HEK293T (cell line): ENCODE measurements at regions not wholly inside any gene's neighbourhood (a gene's known extent, or its start where the extent isn't known, plus 50 kb on each side); places are given as distances from the start of the nearest gene placed in this dataset.

Experiments used
- CTCF ChIA-PET: fragments of 350-600 bp; formaldehyde crosslinking; extraction: SDS; loops from one replicate; lab custom pipeline; 2021; ENCODE audit warnings: antibody characterized with exemption, inconsistent platforms; lab: Yijun Ruan, JAX
- POLR2A ChIA-PET: fragments of 350-600 bp; formaldehyde crosslinking; extraction: SDS; loops from one replicate; lab custom pipeline; 2020; ENCODE audit warnings: antibody characterized with exemption, inconsistent platforms; lab: Yijun Ruan, JAX
- DNase-seq: peaks from one replicate; pipeline ENCODE4 v3.0.0; 2012; ENCODE audit warnings: mixed read lengths; ENCODE audit errors: extremely low spot score
- ARNT ChIP-seq: fragments of 450-650 bp; IDR thresholded peaks from 2 replicates; pipeline ENCODE4 v1.6.1; 2017; ENCODE audit warnings: mild to moderate bottlenecking
- BHLHE40 ChIP-seq: fragments of 450-650 bp; IDR thresholded peaks from 2 replicates; pipeline ENCODE4 v1.6.1; 2016; ENCODE audit warnings: mild to moderate bottlenecking, moderate library complexity, borderline replicate concordance
- CTBP1 ChIP-seq: fragments of 450-650 bp; IDR thresholded peaks from 2 replicates; pipeline ENCODE4 v1.6.1; 2016; ENCODE audit warnings: borderline replicate concordance
- ELF4 ChIP-seq: fragments of 450-650 bp; IDR thresholded peaks from 2 replicates; pipeline ENCODE4 v1.6.1; 2017; ENCODE audit warnings: antibody characterized with exemption
- FOXA1 ChIP-seq: fragments of 450-650 bp; IDR thresholded peaks from 2 replicates; pipeline ENCODE4 v1.6.1; 2016; ENCODE audit warnings: mild to moderate bottlenecking
- FOXK2 ChIP-seq: fragments of 450-650 bp; IDR thresholded peaks from 2 replicates; pipeline ENCODE4 v1.6.1; 2016; ENCODE audit warnings: mild to moderate bottlenecking
- FOXM1 ChIP-seq: fragments of 450-650 bp; IDR thresholded peaks from 2 replicates; pipeline ENCODE4 v1.6.1; 2017; ENCODE audit warnings: mild to moderate bottlenecking, borderline replicate concordance
- HDGF ChIP-seq: fragments of 450-650 bp; IDR thresholded peaks from 2 replicates; pipeline ENCODE4 v1.6.1; 2017; ENCODE audit warnings: antibody characterized with exemption, borderline replicate concordance
- L3MBTL2 ChIP-seq: fragments of 450-650 bp; conservative IDR thresholded peaks from 2 replicates; pipeline ENCODE4 v1.6.1; 2016; ENCODE audit warnings: mild to moderate bottlenecking
- LEF1 ChIP-seq: fragments of 450-650 bp; IDR thresholded peaks from 2 replicates; pipeline ENCODE4 v1.6.1; 2017; ENCODE audit warnings: mild to moderate bottlenecking, borderline replicate concordance
- NFRKB ChIP-seq: fragments of 450-650 bp; IDR thresholded peaks from 2 replicates; pipeline ENCODE4 v1.6.1; 2016; ENCODE audit warnings: mild to moderate bottlenecking, moderate library complexity
- PKNOX1 ChIP-seq: fragments of 450-650 bp; IDR thresholded peaks from 2 replicates; pipeline ENCODE4 v1.6.1; 2016
- SP1 ChIP-seq: fragments of 450-650 bp; IDR thresholded peaks from 2 replicates; pipeline ENCODE4 v1.6.1; 2017
- SUZ12 ChIP-seq: fragments of 450-650 bp; IDR thresholded peaks from 2 replicates; pipeline ENCODE4 v1.6.1; 2016; ENCODE audit warnings: mild to moderate bottlenecking
- TARDBP ChIP-seq: fragments of 450-650 bp; IDR thresholded peaks from 2 replicates; pipeline ENCODE4 v1.6.1; 2016
- ZNF384 ChIP-seq: fragments of 450-650 bp; IDR thresholded peaks from 2 replicates; pipeline ENCODE4 v1.6.1; 2016

- DNase-seq, result no peak
- ChIA-PET POLR2A (interaction anchor here (1.0 kb wide), 1 partner anchor 11 kb away, joined by 4 read pairs; no protein-coding TSS in a partner anchor), CTCF (no interaction called here)
- TF ChIP-seq ARNT (no peak), SUZ12 (no peak), ELF4 (no peak), TARDBP (no peak), CTBP1 (no peak), FOXA1 (no peak), NFRKB (no peak), ZNF384 (no peak), BHLHE40 (no peak), L3MBTL2 (no peak), FOXK2 (no peak), HDGF (no peak)
These were observed 110.0 kb upstream of the EDNRA start for GRCh38 chr4:147370881-147371280.

- DNase-seq, result no peak
- CTCF ChIA-PET, result no interaction called here
- TF ChIP-seq NFRKB (no peak), TARDBP (no peak), LEF1 (no peak)
- POLR2A ChIA-PET, result no interaction called here
These were observed 109.2 kb upstream of the EDNRA start for GRCh38 chr4:147371661-147372060.

GRCh38 chr4:147378780-147379179, 102.1 kb upstream of the EDNRA start:
- CTCF ChIA-PET, result no interaction called here
- no peak for DNase-seq
- POLR2A ChIA-PET, result interaction anchor here (1.0 kb wide), 1 partner anchor 17 kb away, joined by 4 read pairs; no protein-coding TSS in a partner anchor
- no peak for TF ChIP-seq HDGF
- TF ChIP-seq FOXM1, result no peak
- no peak for TF ChIP-seq L3MBTL2
- no peak for TF ChIP-seq FOXK2
- TF ChIP-seq CTBP1, result no peak
- no peak for TF ChIP-seq SP1
- TF ChIP-seq ELF4, result no peak
- TF ChIP-seq LEF1, result no peak
- no peak for TF ChIP-seq ARNT
- no peak for TF ChIP-seq BHLHE40
- TF ChIP-seq PKNOX1, result no peak
- no peak for TF ChIP-seq TARDBP
- TF ChIP-seq ZNF384, result no peak

GRCh38 chr4:147381749-147382148, 99.1 kb upstream of the EDNRA start:
- TF ChIP-seq SP1 (no peak), FOXK2 (no peak), BHLHE40 (no peak), PKNOX1 (no peak), ZNF384 (no peak), ELF4 (no peak), LEF1 (no peak), FOXM1 (no peak), FOXA1 (no peak), HDGF (no peak), NFRKB (no peak), SUZ12 (no peak), L3MBTL2 (no peak), CTBP1 (no peak), TARDBP (no peak), ARNT (no peak)
- no peak for DNase-seq
- ChIA-PET POLR2A (no interaction called here), CTCF (no interaction called here)

GRCh38 chr4:147388018-147388417, 92.9 kb upstream of the EDNRA start:
- no peak for DNase-seq
- TF ChIP-seq FOXA1, result no peak
- no peak for TF ChIP-seq BHLHE40
- no peak for TF ChIP-seq NFRKB
- TF ChIP-seq L3MBTL2, result no peak
- no peak for TF ChIP-seq SUZ12
- TF ChIP-seq ZNF384, result no peak
- no peak for TF ChIP-seq FOXM1
- no peak for TF ChIP-seq SP1
- TF ChIP-seq ELF4, result no peak
- POLR2A ChIA-PET, result no interaction called here
- CTCF ChIA-PET, result interaction anchor here (0.6 kb wide), 1 partner anchor 60 kb away, joined by 3 read pairs; no protein-coding TSS in a partner anchor

- TF ChIP-seq BHLHE40 (no peak), LEF1 (no peak), TARDBP (no peak)
- POLR2A ChIA-PET, result no interaction called here
- DNase-seq, result no peak
- CTCF ChIA-PET, result no interaction called here
These were observed 84.8 kb upstream of the EDNRA start for GRCh38 chr4:147396105-147396504.

GRCh38 chr4:147398556-147398955, 82.3 kb upstream of the EDNRA start:
- TF ChIP-seq TARDBP (no peak), NFRKB (no peak), SUZ12 (no peak), SP1 (no peak), LEF1 (no peak)
- POLR2A ChIA-PET, result no interaction called here
- DNase-seq, result no peak
- CTCF ChIA-PET, result interaction anchor here (1.0 kb wide), 1 partner anchor 9 kb away, joined by 3 read pairs; no protein-coding TSS in a partner anchor

GRCh38 chr4:147400721-147401120, 80.2 kb upstream of the EDNRA start:
- no peak for TF ChIP-seq FOXM1
- TF ChIP-seq SUZ12, result no peak
- TF ChIP-seq ELF4, result no peak
- TF ChIP-seq FOXK2, result no peak
- TF ChIP-seq HDGF, result no peak
- TF ChIP-seq ZNF384, result no peak
- TF ChIP-seq CTBP1, result no peak
- no peak for TF ChIP-seq LEF1
- TF ChIP-seq PKNOX1, result no peak
- no peak for TF ChIP-seq ARNT
- no peak for TF ChIP-seq TARDBP
- no peak for TF ChIP-seq FOXA1
- no peak for TF ChIP-seq SP1
- no peak for TF ChIP-seq NFRKB
- no peak for TF ChIP-seq L3MBTL2
- no peak for TF ChIP-seq BHLHE40
- CTCF ChIA-PET, result no interaction called here
- no peak for DNase-seq
- POLR2A ChIA-PET, result no interaction called here
